GM06990 (cell line): ENCODE measurements at regions not wholly inside any gene's neighbourhood (a gene's known extent, or its start where the extent isn't known, plus 50 kb on each side); places are given as distances from the start of the nearest gene placed in this dataset.

Source experiments
- DNase-seq: peaks from one replicate; pipeline ENCODE4 v3.0.0-alpha.2; 2011; ENCODE audit not compliant: insufficient read length; ENCODE audit errors: extremely low read depth
- H3K27me3 ChIP-seq: replicated peaks from 2 replicates; pipeline ENCODE4 v1.6.0; 2011; ENCODE audit warnings: low read length; ENCODE audit not compliant: control insufficient read depth, insufficient read depth
- H3K36me3 ChIP-seq: 2 replicates; pipeline ENCODE4 v1.5.1; 2011; ENCODE audit warnings: low read length; ENCODE audit not compliant: control insufficient read depth, insufficient read depth
- H3K4me3 ChIP-seq: replicated peaks from 2 replicates; pipeline ENCODE4 v1.5.1; 2011; ENCODE audit warnings: low read depth, mild to moderate bottlenecking, control low read depth, low read length
- CTCF ChIP-seq: IDR thresholded peaks from 2 replicates; pipeline ENCODE4 v1.5.1; 2011; ENCODE audit warnings: low read length, control low read depth, mild to moderate bottlenecking, inconsistent platforms; ENCODE audit not compliant: insufficient read depth, poor library complexity, severe bottlenecking

DNA sequence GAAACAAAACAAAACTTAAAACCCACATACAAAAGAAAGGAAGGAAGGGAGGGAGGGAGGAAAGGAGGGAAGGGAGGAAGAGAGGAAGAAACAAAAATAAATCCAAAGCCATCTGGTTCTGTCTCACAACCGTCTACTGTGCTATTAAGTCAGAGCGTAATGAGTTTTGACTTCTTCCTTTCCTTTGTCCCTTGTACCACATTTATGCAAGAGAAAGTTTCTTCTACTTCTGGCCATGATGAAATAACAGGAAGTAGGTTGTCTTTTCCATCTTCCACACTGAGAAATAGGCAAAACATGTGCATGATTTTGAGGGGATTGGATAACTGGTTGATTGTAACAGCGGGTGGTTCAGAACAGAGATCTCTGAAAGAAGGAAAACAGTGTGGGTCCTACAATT lies 121.4 kb downstream of the CTAGE1 start:
- no peak for DNase-seq
- Histone ChIP-seq H3K4me3 (no peak overlapping the region), H3K36me3 (no peaks in the 10 kb centered on the region), H3K27me3 (no peaks in the 10 kb centered on the region)
- no peak for TF ChIP-seq CTCF

GRCh38 chr18:22293417-22293816 lies 124.0 kb downstream of the GATA6 start:
- TF ChIP-seq CTCF = no peak
- Histone ChIP-seq H3K36me3 (no peaks in the 10 kb centered on the region), H3K4me3 (no peak overlapping the region), H3K27me3 (no peaks in the 10 kb centered on the region)
- DNase-seq = no peak

DNA sequence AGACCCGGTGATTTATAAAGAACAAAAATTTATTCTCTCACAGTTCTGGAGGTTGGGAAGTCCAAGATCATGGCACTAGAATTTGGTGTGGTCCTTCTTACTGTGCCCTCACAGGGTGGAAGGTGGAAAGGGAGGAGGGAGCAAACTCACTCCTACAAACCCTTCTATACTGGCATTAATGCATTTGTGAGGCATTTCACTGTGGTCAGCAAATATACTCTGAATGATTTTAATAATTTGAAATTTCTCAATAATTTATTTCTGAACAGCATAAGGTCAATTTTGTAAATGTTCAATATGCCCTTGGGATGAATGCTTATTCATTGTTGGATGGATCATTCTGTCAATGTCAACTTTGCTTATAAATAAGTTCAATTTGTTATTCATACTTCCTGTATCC lies 120.6 kb downstream of the GATA6 start:
- H3K4me3 ChIP-seq = no peak overlapping the region
- no peaks in the 10 kb centered on the region for H3K36me3 ChIP-seq
- DNase-seq = no peak
- TF ChIP-seq CTCF = no peak
- no peaks in the 10 kb centered on the region for H3K27me3 ChIP-seq

- Histone ChIP-seq H3K4me3 (no peak overlapping the region), H3K36me3 (no peaks in the 10 kb centered on the region), H3K27me3 (no peaks in the 10 kb centered on the region)
- no peak for TF ChIP-seq CTCF
- no peak for DNase-seq
Observed at GRCh38 chr18:22286585-22286984, 117.2 kb downstream of the GATA6 start.

DNA sequence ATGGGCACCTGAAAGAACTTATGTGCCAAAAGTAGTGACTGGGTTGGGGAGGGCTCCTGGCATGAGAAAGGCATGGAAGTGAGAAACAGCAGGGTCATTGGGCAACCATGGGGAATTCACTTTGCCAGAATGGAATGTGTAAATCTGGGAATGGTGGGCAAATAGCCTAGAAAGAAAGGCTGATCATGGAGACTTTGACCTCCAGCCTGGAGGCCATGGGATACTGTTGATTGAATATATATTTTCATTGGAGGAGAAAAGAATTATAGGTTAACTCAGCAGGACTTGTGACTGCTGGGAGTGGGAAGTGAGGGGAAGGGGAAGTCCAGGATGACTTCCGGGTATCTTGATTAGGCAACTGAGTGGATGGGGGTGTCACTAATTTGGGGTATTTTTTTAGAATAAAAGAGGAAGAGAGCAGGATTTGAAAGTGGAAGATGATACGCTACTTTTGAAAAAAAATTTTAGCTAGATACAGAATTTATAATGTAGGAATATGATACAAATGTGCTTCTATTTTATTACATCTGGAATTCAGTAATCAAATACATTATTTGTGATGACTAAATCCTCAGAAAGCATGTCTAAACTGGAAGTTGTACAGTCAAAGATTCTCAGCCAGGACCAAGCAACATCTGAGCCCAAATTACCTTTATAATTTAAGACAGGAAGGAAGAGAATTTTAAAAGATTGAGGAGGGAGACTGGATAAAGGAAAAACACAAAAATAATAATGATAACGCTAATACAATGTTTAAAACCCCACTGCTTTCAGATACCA lies 116.2 kb downstream of the GATA6 start:
- no peak for DNase-seq
- no peak for TF ChIP-seq CTCF
- no peaks in the 10 kb centered on the region for H3K27me3 ChIP-seq
- H3K36me3 ChIP-seq = no peaks in the 10 kb centered on the region
- H3K4me3 ChIP-seq = no peak overlapping the region
